Thoracic aorta (tissue), 2 donors: ENCODE measurements at regions not wholly inside any gene's neighbourhood (a gene's known extent, or its start where the extent isn't known, plus 50 kb on each side); places are given as distances from the start of the nearest gene placed in this dataset.

Source experiments
- ATAC-seq: fragments of 150-250 bp; one replicate; pipeline ENCODE4 v1.8.0; 2017; ENCODE audit warnings: low read depth; ENCODE audit not compliant: insufficient number of reproducible peaks, low FRiP score
- DNase-seq: peaks from one replicate; pipeline ENCODE4 v3.0.0-alpha.2; 2020; ENCODE audit warnings: low spot score
- H3K27ac ChIP-seq, 2 donors: fragments of 200-600 bp; sonication (generic); 1 replicate in 1 of 2; 2 replicates in 1 of 2; pipeline ENCODE4 v1.5.1; 2016; ENCODE audit warnings: mild to moderate bottlenecking in 2 of 2, moderate library complexity in 2 of 2
- H3K27me3 ChIP-seq: fragments of 200-600 bp; sonication (generic); replicated peaks from 2 replicates; pipeline ENCODE4 v1.6.0; 2016; ENCODE audit warnings: mild to moderate bottlenecking; ENCODE audit not compliant: insufficient read depth
- H3K36me3 ChIP-seq: fragments of 200-600 bp; sonication (generic); one replicate; pipeline ENCODE4 v1.5.1; 2016
- H3K4me1 ChIP-seq, 2 donors: fragments of 200-600 bp; sonication (generic); 1 replicate in 1 of 2; 2 replicates in 1 of 2; pipeline versions ENCODE4 v1.5.1 to v1.6.0; 2016; ENCODE audit warnings: low read depth in 2 of 2, mild to moderate bottlenecking in 1 of 2; ENCODE audit not compliant: control insufficient read depth in 1 of 2
- H3K4me3 ChIP-seq: fragments of 200-600 bp; sonication (generic); 2 replicates; pipeline ENCODE4 v1.5.1; 2016; ENCODE audit warnings: mild to moderate bottlenecking
- H3K9me3 ChIP-seq: fragments of 200-600 bp; sonication (generic); 2 replicates; pipeline ENCODE4 v1.5.1; 2016
- TF ChIP-seq, protein P1 (sequence below): fragments of 200-600 bp; sonication (generic); IDR thresholded peaks from one replicate; pipeline ENCODE4 v1.5.1; 2019; ENCODE audit warnings: antibody characterized with exemption

- Histone ChIP-seq H3K36me3 (no peaks in the 10 kb centered on the region), H3K4me1 (no peaks in the 10 kb centered on the region), H3K27ac (no peak overlapping the region), H3K27me3 (no peaks in the 10 kb centered on the region), H3K9me3 (no peaks in the 10 kb centered on the region), H3K4me3 (no peak overlapping the region)
- ATAC-seq (no peak), DNase-seq (no peak)
- TF ChIP-seq, protein P1, sequence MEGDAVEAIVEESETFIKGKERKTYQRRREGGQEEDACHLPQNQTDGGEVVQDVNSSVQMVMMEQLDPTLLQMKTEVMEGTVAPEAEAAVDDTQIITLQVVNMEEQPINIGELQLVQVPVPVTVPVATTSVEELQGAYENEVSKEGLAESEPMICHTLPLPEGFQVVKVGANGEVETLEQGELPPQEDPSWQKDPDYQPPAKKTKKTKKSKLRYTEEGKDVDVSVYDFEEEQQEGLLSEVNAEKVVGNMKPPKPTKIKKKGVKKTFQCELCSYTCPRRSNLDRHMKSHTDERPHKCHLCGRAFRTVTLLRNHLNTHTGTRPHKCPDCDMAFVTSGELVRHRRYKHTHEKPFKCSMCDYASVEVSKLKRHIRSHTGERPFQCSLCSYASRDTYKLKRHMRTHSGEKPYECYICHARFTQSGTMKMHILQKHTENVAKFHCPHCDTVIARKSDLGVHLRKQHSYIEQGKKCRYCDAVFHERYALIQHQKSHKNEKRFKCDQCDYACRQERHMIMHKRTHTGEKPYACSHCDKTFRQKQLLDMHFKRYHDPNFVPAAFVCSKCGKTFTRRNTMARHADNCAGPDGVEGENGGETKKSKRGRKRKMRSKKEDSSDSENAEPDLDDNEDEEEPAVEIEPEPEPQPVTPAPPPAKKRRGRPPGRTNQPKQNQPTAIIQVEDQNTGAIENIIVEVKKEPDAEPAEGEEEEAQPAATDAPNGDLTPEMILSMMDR = no peak
Observed at GRCh38 chr20:54382419-54382818, 93.0 kb upstream of the DOK5 start.

DNA sequence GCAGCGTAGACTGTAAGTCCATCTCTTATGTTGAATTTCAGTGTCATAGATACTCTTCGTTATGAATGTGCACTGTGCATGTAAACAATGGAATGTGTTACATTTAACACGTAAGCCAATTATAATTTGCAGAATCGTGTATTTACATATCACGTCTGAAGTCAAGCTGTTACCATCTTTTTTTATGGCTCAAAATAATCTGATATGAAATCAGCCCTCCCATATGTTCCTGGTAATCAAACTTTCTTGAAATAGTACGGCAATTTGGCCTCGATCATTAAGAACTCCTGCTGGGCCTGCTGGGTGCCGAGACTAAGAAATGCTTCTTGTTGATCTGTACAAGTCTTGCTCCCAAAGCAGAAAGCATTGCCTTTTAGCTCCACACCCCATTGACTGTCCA, 89.6 kb upstream of the DOK5 start:
- no peaks in the 10 kb centered on the region for H3K9me3 ChIP-seq
- no peaks in the 10 kb centered on the region for H3K36me3 ChIP-seq
- no peaks in the 10 kb centered on the region for H3K27me3 ChIP-seq
- no peak overlapping the region for H3K27ac ChIP-seq
- no peaks in the 10 kb centered on the region for H3K4me1 ChIP-seq
- H3K4me3 ChIP-seq = no peak overlapping the region
- TF ChIP-seq, protein P1 = no peak
- DNase-seq (no peak), ATAC-seq (no peak)

GRCh38 chr20:54389596-54390280, 85.7 kb upstream of the DOK5 start:
- H3K4me1 ChIP-seq = no peaks in the 10 kb centered on the region
- no peak overlapping the region for H3K4me3 ChIP-seq
- DNase-seq (no peak), ATAC-seq (no peak)
- no peaks in the 10 kb centered on the region for H3K9me3 ChIP-seq
- no peaks in the 10 kb centered on the region for H3K36me3 ChIP-seq
- TF ChIP-seq, protein P1 = no peak
- H3K27me3 ChIP-seq = no peaks in the 10 kb centered on the region
- H3K27ac ChIP-seq = no peak overlapping the region

- Histone ChIP-seq H3K36me3 (no peaks in the 10 kb centered on the region), H3K27ac (no peak overlapping the region), H3K9me3 (no peaks in the 10 kb centered on the region), H3K4me1 (no peaks in the 10 kb centered on the region), H3K4me3 (no peak overlapping the region), H3K27me3 (no peaks in the 10 kb centered on the region)
- no peak for DNase-seq
- TF ChIP-seq, protein P1 = no peak
- ATAC-seq = no peak
Observed at GRCh38 chr20:54397292-54398140, 77.9 kb upstream of the DOK5 start.

DNA sequence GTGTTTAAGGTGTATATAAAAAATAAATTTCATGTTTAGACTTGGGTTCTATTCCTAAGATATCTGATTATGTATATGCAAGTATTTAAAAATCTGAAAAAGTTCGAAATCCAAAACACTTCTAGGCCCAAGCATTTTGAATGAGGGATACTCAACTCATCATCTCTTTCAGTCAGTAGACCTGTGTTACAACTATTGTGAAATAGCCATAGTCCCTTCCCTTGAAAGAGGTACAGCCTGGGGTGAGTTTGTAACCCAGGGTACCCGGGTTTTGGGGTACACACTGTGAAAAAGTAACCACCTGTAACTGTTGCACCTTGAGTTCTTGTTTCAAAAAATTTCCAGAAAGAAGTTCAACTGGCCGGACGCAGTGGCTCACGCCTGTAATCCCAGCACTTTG, 76.6 kb upstream of the DOK5 start:
- Histone ChIP-seq H3K4me3 (no peak overlapping the region), H3K36me3 (no peaks in the 10 kb centered on the region), H3K9me3 (no peaks in the 10 kb centered on the region), H3K27ac (no peak overlapping the region), H3K27me3 (no peaks in the 10 kb centered on the region), H3K4me1 (no peaks in the 10 kb centered on the region)
- TF ChIP-seq, protein P1 = no peak
- no peak for DNase-seq
- no peak for ATAC-seq
